ENCODE measurements at regions not wholly inside any gene's neighbourhood (a gene's known extent, or its start where the extent isn't known, plus 50 kb on each side); places are given as distances from the start of the nearest gene placed in this dataset.

GRCh38 chr4:41883988-41884734, 51.1 kb upstream of the TMEM33 start:
- Mint-ChIP-seq H3K36me3 (ENCODE audit: insufficient read depth) (peaks cover 2% of the 10 kb centered on the region), H3K27ac (ENCODE audit: low read depth) (no peak overlapping the region), H3K4me1 (peaks cover 12% of the 10 kb centered on the region), H3K4me3 (no peak overlapping the region), H3K9me3 (no peaks in the 10 kb centered on the region), H3K27me3 (peaks cover 72% of the 10 kb centered on the region)
- DNase-seq (ENCODE audit: low spot score in 2 of 2) (no peak), ATAC-seq (replicated peaks; ENCODE audit: extremely low read depth, poor library complexity, severe bottlenecking) (no peak)

- H3K4me3 Mint-ChIP-seq, result peak overlapping the region; percentile 57
- H3K27me3 Mint-ChIP-seq, result peaks cover 86% of the 10 kb centered on the region
- no peaks in the 10 kb centered on the region for H3K9me3 Mint-ChIP-seq
- DNase-seq (ENCODE audit: low spot score in 2 of 2) (no peak), ATAC-seq (replicated peaks; ENCODE audit: extremely low read depth, poor library complexity, severe bottlenecking) (peak; percentile 74)
- peaks cover 17% of the 10 kb centered on the region for H3K4me1 Mint-ChIP-seq
- H3K36me3 Mint-ChIP-seq (ENCODE audit: insufficient read depth), result peaks cover 2% of the 10 kb centered on the region
- no peak overlapping the region for H3K27ac Mint-ChIP-seq (ENCODE audit: low read depth)
Measured at GRCh38 chr4:41882625-41883347, 52.4 kb upstream of the TMEM33 start.

- ATAC-seq (replicated peaks; ENCODE audit: extremely low read depth, poor library complexity, severe bottlenecking), result no peak
- Mint-ChIP-seq H3K27me3 (peaks cover 93% of the 10 kb centered on the region), H3K9me3 (no peaks in the 10 kb centered on the region), H3K4me1 (peaks cover 17% of the 10 kb centered on the region), H3K27ac (ENCODE audit: low read depth) (no peak overlapping the region), H3K36me3 (ENCODE audit: insufficient read depth) (peaks cover 2% of the 10 kb centered on the region), H3K4me3 (peak overlapping the region; percentile 57)
- no peak for DNase-seq (ENCODE audit: low spot score in 2 of 2)
Measured at GRCh38 chr4:41881981-41882624, 53.1 kb upstream of the TMEM33 start.

GRCh38 chr4:41880840-41881831, 54.1 kb upstream of the TMEM33 start:
- H3K9me3 Mint-ChIP-seq, result no peaks in the 10 kb centered on the region
- H3K36me3 Mint-ChIP-seq (ENCODE audit: insufficient read depth), result peaks cover 2% of the 10 kb centered on the region
- ATAC-seq (replicated peaks; ENCODE audit: extremely low read depth, poor library complexity, severe bottlenecking), result no peak
- H3K4me3 Mint-ChIP-seq, result peak overlapping the region; percentile 59
- H3K4me1 Mint-ChIP-seq, result peaks cover 17% of the 10 kb centered on the region
- H3K27me3 Mint-ChIP-seq, result peaks cover 94% of the 10 kb centered on the region
- H3K27ac Mint-ChIP-seq (ENCODE audit: low read depth), result no peak overlapping the region
- DNase-seq (ENCODE audit: low spot score in 2 of 2), result no peak

- no peak for DNase-seq (ENCODE audit: low spot score in 2 of 2)
- no peak for ATAC-seq (replicated peaks; ENCODE audit: extremely low read depth, poor library complexity, severe bottlenecking)
- Mint-ChIP-seq H3K27me3 (peaks cover 94% of the 10 kb centered on the region), H3K9me3 (no peaks in the 10 kb centered on the region), H3K36me3 (ENCODE audit: insufficient read depth) (peaks cover 2% of the 10 kb centered on the region), H3K27ac (ENCODE audit: low read depth) (no peak overlapping the region), H3K4me3 (peak overlapping the region; percentile 59), H3K4me1 (peaks cover 17% of the 10 kb centered on the region)
Measured at GRCh38 chr4:41880022-41880837, 55.0 kb upstream of the TMEM33 start.

GRCh38 chr4:41879552-41879951, 55.7 kb upstream of the TMEM33 start:
- no peaks in the 10 kb centered on the region for H3K9me3 Mint-ChIP-seq

GRCh38 chr4:41878991-41879491, 56.2 kb upstream of the TMEM33 start:
- peaks cover 2% of the 10 kb centered on the region for H3K36me3 Mint-ChIP-seq (ENCODE audit: insufficient read depth)
- ATAC-seq (replicated peaks; ENCODE audit: extremely low read depth, poor library complexity, severe bottlenecking) (no peak), DNase-seq (ENCODE audit: low spot score in 2 of 2) (no peak)
- no peak overlapping the region for H3K4me3 Mint-ChIP-seq
- no peaks in the 10 kb centered on the region for H3K9me3 Mint-ChIP-seq
- peaks cover 18% of the 10 kb centered on the region for H3K4me1 Mint-ChIP-seq
- peaks cover 94% of the 10 kb centered on the region for H3K27me3 Mint-ChIP-seq
- no peak overlapping the region for H3K27ac Mint-ChIP-seq (ENCODE audit: low read depth)

More at GRCh38 chr4:41879552-41879951, 55.7 kb upstream of the TMEM33 start:
- peaks cover 17% of the 10 kb centered on the region for H3K4me1 Mint-ChIP-seq
- no peak overlapping the region for H3K27ac Mint-ChIP-seq (ENCODE audit: low read depth)
- DNase-seq (ENCODE audit: low spot score in 2 of 2) (no peak), ATAC-seq (replicated peaks; ENCODE audit: extremely low read depth, poor library complexity, severe bottlenecking) (no peak)
- H3K4me3 Mint-ChIP-seq, result no peak overlapping the region
- H3K27me3 Mint-ChIP-seq, result peaks cover 94% of the 10 kb centered on the region
- H3K36me3 Mint-ChIP-seq (ENCODE audit: insufficient read depth), result peaks cover 2% of the 10 kb centered on the region

- Mint-ChIP-seq H3K9me3 (no peaks in the 10 kb centered on the region), H3K36me3 (ENCODE audit: insufficient read depth) (peaks cover 3% of the 10 kb centered on the region), H3K27me3 (peaks cover 94% of the 10 kb centered on the region), H3K27ac (ENCODE audit: low read depth) (no peak overlapping the region), H3K4me1 (peaks cover 23% of the 10 kb centered on the region), H3K4me3 (no peak overlapping the region)
- DNase-seq (ENCODE audit: low spot score in 2 of 2) (no peak), ATAC-seq (replicated peaks; ENCODE audit: extremely low read depth, poor library complexity, severe bottlenecking) (no peak)
Measured at GRCh38 chr4:41878170-41878969, 56.9 kb upstream of the TMEM33 start.

GRCh38 chr4:41877020-41877796, 58.0 kb upstream of the TMEM33 start:
- H3K4me3 Mint-ChIP-seq, result no peak overlapping the region
- H3K27me3 Mint-ChIP-seq, result peaks cover 100% of the 10 kb centered on the region
- H3K4me1 Mint-ChIP-seq, result peaks cover 23% of the 10 kb centered on the region
- no peaks in the 10 kb centered on the region for H3K9me3 Mint-ChIP-seq
- peaks cover 3% of the 10 kb centered on the region for H3K36me3 Mint-ChIP-seq (ENCODE audit: insufficient read depth)
- no peak for DNase-seq (ENCODE audit: low spot score in 2 of 2)
- no peak for ATAC-seq (replicated peaks; ENCODE audit: extremely low read depth, poor library complexity, severe bottlenecking)
- H3K27ac Mint-ChIP-seq (ENCODE audit: low read depth), result no peak overlapping the region

- no peak for DNase-seq (ENCODE audit: low spot score in 2 of 2)
- Mint-ChIP-seq H3K4me1 (peaks cover 11% of the 10 kb centered on the region), H3K27me3 (peaks cover 100% of the 10 kb centered on the region), H3K9me3 (no peaks in the 10 kb centered on the region), H3K4me3 (no peak overlapping the region), H3K27ac (ENCODE audit: low read depth) (no peak overlapping the region), H3K36me3 (ENCODE audit: insufficient read depth) (peaks cover 3% of the 10 kb centered on the region)
- ATAC-seq (replicated peaks; ENCODE audit: extremely low read depth, poor library complexity, severe bottlenecking), result no peak
Measured at GRCh38 chr4:41874873-41875272, 60.4 kb upstream of the TMEM33 start.
